K562 (cell line): ENCODE measurements at regions not wholly inside any gene's neighbourhood (a gene's known extent, or its start where the extent isn't known, plus 50 kb on each side); places are given as distances from the start of the nearest gene placed in this dataset.

Experiments used
- ATAC-seq: fragments of 200-7000 bp; cut with Tn5 transposase; 3 replicates; pipeline ENCODE4 v1.9.1; 2020; ENCODE audit warnings: moderate library complexity
- BruUV-seq: library from RNA; stranded (reverse); fragments of 400-500 nt; replicated peaks from 2 replicates; lab custom pipeline; 2021; lab: Mats Ljungman, UMichigan
- CTCF ChIA-PET: fragments of 300-600 bp; formaldehyde crosslinking; extraction: SDS; loops from one replicate; lab custom pipeline; 2021; ENCODE audit warnings: low intra/inter-chr PET ratio; lab: Yijun Ruan, JAX
- POLR2A ChIA-PET: fragments of 300-600, 350-650 bp; sonication (Branson Sonifier 250); formaldehyde crosslinking; extraction: SDS; loops from one replicate; lab custom pipeline; 2021; ENCODE audit warnings: antibody characterized with exemption, inconsistent platforms; lab: Yijun Ruan, JAX
- DNase-seq, 4 experiments: peaks; one replicate each; pipeline versions ENCODE4 v3.0.0 to v3.0.0-alpha.2; 2011 to 2018; ENCODE audit warnings: low spot score in 3 of 4, mixed read lengths in 3 of 4; ENCODE audit errors: extremely low read depth in 1 of 4
- FAIRE-seq: peaks from 2 replicates; lab custom pipeline; 2011; peaks lifted over from hg19 to GRCh38; lab: Jason Lieb, UNC
- H2AFZ ChIP-seq: 2 replicates; pipeline ENCODE4 v1.6.0; 2011; ENCODE audit warnings: low read depth, low read length, control low read depth, inconsistent platforms
- H3K27ac ChIP-seq: fragments of 200-600 bp; 3 replicates; pipeline ENCODE4 v1.8.0; 2011; ENCODE audit warnings: low read depth, mild to moderate bottlenecking, control low read depth, inconsistent platforms, low read length, moderate library complexity, mixed read lengths; ENCODE audit errors: extremely low read depth
- H3K27me3 ChIP-seq, 2 experiments: fragments of 300-600 bp in 1 of 2; 2 replicates in 1 of 2; 3 replicates in 1 of 2; pipeline versions ENCODE4 v1.6.0 to v1.8.0; 2011; ENCODE audit warnings: inconsistent platforms in 2 of 2, low read length in 2 of 2, mild to moderate bottlenecking in 1 of 2, mixed read lengths in 1 of 2, moderate library complexity in 1 of 2; ENCODE audit not compliant: control insufficient read depth in 2 of 2, insufficient read depth in 2 of 2
- H3K36me3 ChIP-seq: fragments of 300-600 bp; 3 replicates; pipeline ENCODE4 v1.8.0; 2011; ENCODE audit warnings: mild to moderate bottlenecking, low read length, inconsistent platforms; ENCODE audit not compliant: control insufficient read depth, insufficient read depth
- H3K4me1 ChIP-seq, 2 experiments: fragments of 200-600 bp in 1 of 2; replicated peaks in 1 of 2; 2 replicates in 1 of 2; 3 replicates in 1 of 2; pipeline versions ENCODE4 v1.5.1 to v1.8.0; 2011; ENCODE audit warnings: inconsistent platforms in 2 of 2, low read length in 2 of 2, mild to moderate bottlenecking in 1 of 2, mixed read lengths in 1 of 2, moderate library complexity in 1 of 2; ENCODE audit not compliant: control insufficient read depth in 2 of 2, insufficient read depth in 2 of 2
- H3K4me2 ChIP-seq: 2 replicates; pipeline ENCODE4 v1.6.1; 2011; ENCODE audit warnings: low read length, control low read depth, inconsistent platforms, mixed read lengths; ENCODE audit not compliant: insufficient read depth
- H3K4me3 ChIP-seq: fragments of 200-600 bp; sonication (generic), shearing (Covaris generic); 2 replicates; pipeline ENCODE4 v1.5.1; 2016; ENCODE audit warnings: control low read depth, inconsistent platforms
- H3K79me2 ChIP-seq: fragments of 200-600 bp; 3 replicates; pipeline ENCODE4 v1.8.0; 2011; ENCODE audit warnings: low read length, inconsistent platforms; ENCODE audit not compliant: control insufficient read depth, insufficient read depth
- H3K9ac ChIP-seq, 2 experiments: 2 replicates each; pipeline versions ENCODE4 v1.6.0 to v1.6.1; 2011; ENCODE audit warnings: low read depth in 2 of 2, low read length in 2 of 2, control low read depth in 1 of 2, inconsistent platforms in 1 of 2, mild to moderate bottlenecking in 1 of 2, mixed read lengths in 1 of 2; ENCODE audit not compliant: insufficient read depth in 1 of 2
- H3K9me1 ChIP-seq: one replicate; pipeline ENCODE4 v1.6.0; 2011; ENCODE audit warnings: inconsistent platforms, mild to moderate bottlenecking, low read length, moderate library complexity; ENCODE audit not compliant: control insufficient read depth, insufficient read depth
- H3K9me3 ChIP-seq: replicated peaks from 2 replicates; pipeline ENCODE4 v1.5.1; 2011; ENCODE audit warnings: low read depth, low read length, inconsistent platforms; ENCODE audit not compliant: control insufficient read depth, insufficient read depth
- H4K20me1 ChIP-seq: replicated peaks from 2 replicates; pipeline ENCODE4 v1.6.1; 2011; ENCODE audit warnings: low read length, inconsistent platforms, mixed read lengths; ENCODE audit not compliant: control insufficient read depth, insufficient read depth
- LARP7 ChIP-seq: fragments of 450-650 bp; IDR thresholded peaks from 2 replicates; pipeline ENCODE4 v1.6.1; 2016
- ZNF431 ChIP-seq: sonication (generic); formaldehyde crosslinking; IDR thresholded peaks from 2 replicates; pipeline ENCODE4 v1.8.0; 2022; ENCODE audit warnings: mild to moderate bottlenecking, missing genetic modification reagents
- WGBS: fragments of 100-300 bp; shearing (Covaris generic); methylation state at CpG from one replicate; pipeline ENCODE4 v1.1.6; 2016; ENCODE audit warnings: low coverage, mixed read lengths; ENCODE audit not compliant: insufficient coverage; ENCODE audit errors: missing lambda C conversion rate; 5-methylcytosine and 5-hydroxymethylcytosine counted together
- in situ Hi-C: fragments of 300-500 bp; cut with MboI; formaldehyde crosslinking; loops from 4 replicates; pipeline ENCODE4 v1.15.0; 2018; ENCODE audit warnings: inconsistent platforms, mixed read lengths
- intact Hi-C: fragments of 100-400 bp; cut with micrococcal nuclease; formaldehyde crosslinking; loops from 2 replicates; pipeline ENCODE4 v1.14.2; 2022
- TF ChIP-seq, protein P1 (sequence below): sonication (generic); formaldehyde crosslinking; IDR thresholded peaks from 2 replicates; pipeline ENCODE4 v1.8.0; 2023; ENCODE audit warnings: missing genetic modification reagents, mild to moderate bottlenecking, borderline replicate concordance
- TF ChIP-seq, protein P2 (sequence below): fragments of 450-650 bp; IDR thresholded peaks from 2 replicates; pipeline ENCODE4 v1.6.1; 2016; ENCODE audit warnings: mild to moderate bottlenecking

DNA sequence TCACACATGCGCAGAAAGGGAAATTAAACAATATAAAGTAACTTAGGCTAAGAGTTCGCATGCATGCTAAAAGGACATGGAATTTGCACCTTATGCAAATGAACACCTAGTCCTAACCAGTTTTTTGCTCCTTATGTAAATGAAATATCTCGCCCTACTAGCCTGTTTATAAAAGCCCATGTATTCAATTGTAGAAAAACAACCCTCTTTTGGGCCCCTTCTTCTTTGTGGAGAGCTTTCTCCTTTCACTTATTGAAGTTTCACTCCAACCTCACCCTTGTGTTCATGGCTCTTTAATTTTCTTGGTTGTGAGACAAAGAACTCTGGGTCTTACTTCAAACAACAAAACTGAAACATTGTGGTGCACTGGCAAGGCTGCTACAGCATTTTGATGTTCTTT, 333.4 kb upstream of the ATXN7L3B start:
- H3K79me2 ChIP-seq: no peaks in the 10 kb centered on the region
- no peaks in the 10 kb centered on the region for H4K20me1 ChIP-seq
- DNase-seq (no peak), FAIRE-seq (no peak), ATAC-seq (no peak)
- no TSS peak for BruUV-seq
- in situ Hi-C loops (no loop called here), intact Hi-C loops (no loop called here)
- no peaks in the 10 kb centered on the region for H3K36me3 ChIP-seq
- H3K4me1 ChIP-seq: no peaks in the 10 kb centered on the region
- CTCF ChIA-PET: no interaction called here
- TF ChIP-seq, protein P1, sequence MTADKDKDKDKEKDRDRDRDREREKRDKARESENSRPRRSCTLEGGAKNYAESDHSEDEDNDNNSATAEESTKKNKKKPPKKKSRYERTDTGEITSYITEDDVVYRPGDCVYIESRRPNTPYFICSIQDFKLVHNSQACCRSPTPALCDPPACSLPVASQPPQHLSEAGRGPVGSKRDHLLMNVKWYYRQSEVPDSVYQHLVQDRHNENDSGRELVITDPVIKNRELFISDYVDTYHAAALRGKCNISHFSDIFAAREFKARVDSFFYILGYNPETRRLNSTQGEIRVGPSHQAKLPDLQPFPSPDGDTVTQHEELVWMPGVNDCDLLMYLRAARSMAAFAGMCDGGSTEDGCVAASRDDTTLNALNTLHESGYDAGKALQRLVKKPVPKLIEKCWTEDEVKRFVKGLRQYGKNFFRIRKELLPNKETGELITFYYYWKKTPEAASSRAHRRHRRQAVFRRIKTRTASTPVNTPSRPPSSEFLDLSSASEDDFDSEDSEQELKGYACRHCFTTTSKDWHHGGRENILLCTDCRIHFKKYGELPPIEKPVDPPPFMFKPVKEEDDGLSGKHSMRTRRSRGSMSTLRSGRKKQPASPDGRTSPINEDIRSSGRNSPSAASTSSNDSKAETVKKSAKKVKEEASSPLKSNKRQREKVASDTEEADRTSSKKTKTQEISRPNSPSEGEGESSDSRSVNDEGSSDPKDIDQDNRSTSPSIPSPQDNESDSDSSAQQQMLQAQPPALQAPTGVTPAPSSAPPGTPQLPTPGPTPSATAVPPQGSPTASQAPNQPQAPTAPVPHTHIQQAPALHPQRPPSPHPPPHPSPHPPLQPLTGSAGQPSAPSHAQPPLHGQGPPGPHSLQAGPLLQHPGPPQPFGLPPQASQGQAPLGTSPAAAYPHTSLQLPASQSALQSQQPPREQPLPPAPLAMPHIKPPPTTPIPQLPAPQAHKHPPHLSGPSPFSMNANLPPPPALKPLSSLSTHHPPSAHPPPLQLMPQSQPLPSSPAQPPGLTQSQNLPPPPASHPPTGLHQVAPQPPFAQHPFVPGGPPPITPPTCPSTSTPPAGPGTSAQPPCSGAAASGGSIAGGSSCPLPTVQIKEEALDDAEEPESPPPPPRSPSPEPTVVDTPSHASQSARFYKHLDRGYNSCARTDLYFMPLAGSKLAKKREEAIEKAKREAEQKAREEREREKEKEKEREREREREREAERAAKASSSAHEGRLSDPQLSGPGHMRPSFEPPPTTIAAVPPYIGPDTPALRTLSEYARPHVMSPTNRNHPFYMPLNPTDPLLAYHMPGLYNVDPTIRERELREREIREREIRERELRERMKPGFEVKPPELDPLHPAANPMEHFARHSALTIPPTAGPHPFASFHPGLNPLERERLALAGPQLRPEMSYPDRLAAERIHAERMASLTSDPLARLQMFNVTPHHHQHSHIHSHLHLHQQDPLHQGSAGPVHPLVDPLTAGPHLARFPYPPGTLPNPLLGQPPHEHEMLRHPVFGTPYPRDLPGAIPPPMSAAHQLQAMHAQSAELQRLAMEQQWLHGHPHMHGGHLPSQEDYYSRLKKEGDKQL (CRISPR knock-in tag): no peak
- no peak for TF ChIP-seq ZNF431 (CRISPR knock-in tag)
- TF ChIP-seq, protein P2, sequence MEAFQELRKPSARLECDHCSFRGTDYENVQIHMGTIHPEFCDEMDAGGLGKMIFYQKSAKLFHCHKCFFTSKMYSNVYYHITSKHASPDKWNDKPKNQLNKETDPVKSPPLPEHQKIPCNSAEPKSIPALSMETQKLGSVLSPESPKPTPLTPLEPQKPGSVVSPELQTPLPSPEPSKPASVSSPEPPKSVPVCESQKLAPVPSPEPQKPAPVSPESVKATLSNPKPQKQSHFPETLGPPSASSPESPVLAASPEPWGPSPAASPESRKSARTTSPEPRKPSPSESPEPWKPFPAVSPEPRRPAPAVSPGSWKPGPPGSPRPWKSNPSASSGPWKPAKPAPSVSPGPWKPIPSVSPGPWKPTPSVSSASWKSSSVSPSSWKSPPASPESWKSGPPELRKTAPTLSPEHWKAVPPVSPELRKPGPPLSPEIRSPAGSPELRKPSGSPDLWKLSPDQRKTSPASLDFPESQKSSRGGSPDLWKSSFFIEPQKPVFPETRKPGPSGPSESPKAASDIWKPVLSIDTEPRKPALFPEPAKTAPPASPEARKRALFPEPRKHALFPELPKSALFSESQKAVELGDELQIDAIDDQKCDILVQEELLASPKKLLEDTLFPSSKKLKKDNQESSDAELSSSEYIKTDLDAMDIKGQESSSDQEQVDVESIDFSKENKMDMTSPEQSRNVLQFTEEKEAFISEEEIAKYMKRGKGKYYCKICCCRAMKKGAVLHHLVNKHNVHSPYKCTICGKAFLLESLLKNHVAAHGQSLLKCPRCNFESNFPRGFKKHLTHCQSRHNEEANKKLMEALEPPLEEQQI: no peak
- no peak for TF ChIP-seq LARP7
- no peaks in the 10 kb centered on the region for H3K9me1 ChIP-seq
- no peak overlapping the region for H3K9ac ChIP-seq
- no peak overlapping the region for H2AFZ ChIP-seq
- H3K9me3 ChIP-seq: 0 out of 2 replicates have a peak, but pooled peaks cover 2% of the 10 kb centered on the region
- POLR2A ChIA-PET: no interaction called here
- no peak overlapping the region for H3K27ac ChIP-seq
- H3K4me2 ChIP-seq: no peak overlapping the region
- no peaks in the 10 kb centered on the region for H3K27me3 ChIP-seq
- no peak overlapping the region for H3K4me3 ChIP-seq
- 85% methylated on average over 3 of the region's 3 CpGs for WGBS
